ENCODE measurements at regions not wholly inside any gene's neighbourhood (a gene's known extent, or its start where the extent isn't known, plus 50 kb on each side); places are given as distances from the start of the nearest gene placed in this dataset.

- H3K4me3 ChIP-seq: no peak overlapping the region
- no peaks in the 10 kb centered on the region for H3K4me1 ChIP-seq
- no peak for TF ChIP-seq CTCF (IDR thresholded peaks at IDR 0.05)
- TF ChIP-seq POLR2A (IDR thresholded peaks at IDR 0.05): no peak
- no peak overlapping the region for H3K27ac ChIP-seq
- DNase-seq: no peak
- H3K27me3 ChIP-seq: peaks cover 0 to 13% (median 0%) of the 10 kb centered on the region in 9 donors
- H3K9me3 ChIP-seq: no peaks in the 10 kb centered on the region
- H3K36me3 ChIP-seq: no peaks in the 10 kb centered on the region
- 90 to 97% (median 94%) methylated on average over 2 of the region's 2 CpGs for WGBS, 4 donors
- no peak for ATAC-seq
- intact Hi-C loops (cut with DNase I): no loop called here
These were observed 467.9 kb upstream of the AUTS2 start for GRCh38 chr7:69130396-69130795.

- Histone ChIP-seq H3K27ac (no peak overlapping the region), H3K4me1 (no peaks in the 10 kb centered on the region), H3K27me3 (peaks cover 0 to 13% (median 0%) of the 10 kb centered on the region in 9 donors), H3K9me3 (peaks cover 0 to 22% (median 8%) of the 10 kb centered on the region in 12 donors), H3K4me3 (no peak overlapping the region), H3K36me3 (no peaks in the 10 kb centered on the region)
- DNase-seq (no peak), ATAC-seq (no peak)
- 67 to 77% (median 70%) methylated on average over 2 of the region's 2 CpGs for WGBS, 4 donors
- TF ChIP-seq CTCF (IDR thresholded peaks at IDR 0.05): no peak
- no peak for TF ChIP-seq POLR2A (IDR thresholded peaks at IDR 0.05)
- intact Hi-C loops (cut with DNase I): no loop called here
These were observed 464.0 kb upstream of the AUTS2 start for GRCh38 chr7:69134316-69134715.

- H3K27me3 ChIP-seq: peaks cover 0 to 6% (median 0%) of the 10 kb centered on the region in 9 donors
- no peak for TF ChIP-seq CTCF (IDR thresholded peaks at IDR 0.05)
- no peak for TF ChIP-seq POLR2A (IDR thresholded peaks at IDR 0.05)
- peaks cover 0 to 6% (median 0%) of the 10 kb centered on the region in 12 donors for H3K9me3 ChIP-seq
- WGBS, 4 donors: 37 to 51% (median 42%) methylated on average over 2 of the region's 2 CpGs
- H3K27ac ChIP-seq: no peak overlapping the region
- intact Hi-C loops (cut with DNase I): no loop called here
- H3K4me1 ChIP-seq: no peaks in the 10 kb centered on the region
- ATAC-seq: no peak
- H3K36me3 ChIP-seq: no peaks in the 10 kb centered on the region
- DNase-seq: no peak
- H3K4me3 ChIP-seq: no peak overlapping the region
These were observed 450.6 kb upstream of the AUTS2 start for GRCh38 chr7:69147631-69148030.

GRCh38 chr7:69149804-69150782, 448.2 kb upstream of the AUTS2 start:
- WGBS, 4 donors: 88 to 92% (median 89%) methylated on average over 12 of the region's 12 CpGs
- H3K27ac ChIP-seq: no peak overlapping the region
- no peaks in the 10 kb centered on the region for H3K4me1 ChIP-seq
- no peak overlapping the region for H3K4me3 ChIP-seq
- ATAC-seq: no peak
- peaks cover 0 to 6% (median 0%) of the 10 kb centered on the region in 12 donors for H3K9me3 ChIP-seq
- DNase-seq: no peak
- no peaks in the 10 kb centered on the region for H3K36me3 ChIP-seq
- no peak for TF ChIP-seq CTCF (IDR thresholded peaks at IDR 0.05)
- no peak for TF ChIP-seq POLR2A (IDR thresholded peaks at IDR 0.05)
- H3K27me3 ChIP-seq: peaks cover 0 to 5% (median 0%) of the 10 kb centered on the region in 9 donors
- intact Hi-C loops (cut with DNase I): no loop called here
